HepG2 (cell line): ENCODE measurements at regions not wholly inside any gene's neighbourhood (a gene's known extent, or its start where the extent isn't known, plus 50 kb on each side); places are given as distances from the start of the nearest gene placed in this dataset.

Source experiments
- ATAC-seq: fragments of 200-7000 bp; cut with Tn5 transposase; 3 replicates; pipeline ENCODE4 v1.9.1; 2020; ENCODE audit warnings: mild to moderate bottlenecking, moderate library complexity
- BruUV-seq: library from RNA; stranded (reverse); fragments of 400-500 nt; replicated peaks from 2 replicates; lab custom pipeline; 2021; lab: Mats Ljungman, UMichigan
- CTCF ChIA-PET: fragments of 300-600 bp; formaldehyde crosslinking; extraction: SDS; loops from one replicate; lab custom pipeline; 2021; ENCODE audit warnings: low total read pairs, inconsistent platforms, low intra/inter-chr PET ratio; lab: Yijun Ruan, JAX
- POLR2A ChIA-PET: fragments of 350-600 bp; sonication (Branson Sonifier 250); formaldehyde crosslinking; loops from one replicate; lab custom pipeline; 2020; ENCODE audit warnings: antibody characterized with exemption, inconsistent platforms; lab: Yijun Ruan, JAX
- DNase-seq: peaks from one replicate; pipeline ENCODE4 v3.0.0-alpha.2; 2015; ENCODE audit warnings: low spot score
- FAIRE-seq: peaks from 3 replicates; lab custom pipeline; 2011; peaks lifted over from hg19 to GRCh38; lab: Jason Lieb, UNC
- H2AFZ ChIP-seq: one replicate; pipeline ENCODE4 v1.6.1; 2011; ENCODE audit warnings: low read length, inconsistent platforms
- H3K27ac ChIP-seq: fragments of 300-600 bp; 3 replicates; pipeline ENCODE4 v1.8.0; 2011; ENCODE audit warnings: mixed run types, mild to moderate bottlenecking, mixed read lengths, low read length, inconsistent platforms; ENCODE audit not compliant: insufficient read depth; ENCODE audit errors: extremely low read length
- H3K27me3 ChIP-seq, 2 experiments: fragments of 200-600 bp in 1 of 2; 2 replicates in 1 of 2; 3 replicates in 1 of 2; pipeline versions ENCODE4 v1.6.0 to v1.8.0; 2011; ENCODE audit warnings: low read length in 2 of 2, mild to moderate bottlenecking in 2 of 2, moderate library complexity in 2 of 2, inconsistent platforms in 1 of 2; ENCODE audit not compliant: insufficient read depth in 2 of 2, control insufficient read depth in 1 of 2
- H3K36me3 ChIP-seq, 2 experiments: fragments of 200-600 bp in 1 of 2; replicated peaks in 1 of 2; 2 replicates in 1 of 2; 3 replicates in 1 of 2; pipeline versions ENCODE4 v1.5.1 to v1.8.0; 2011; ENCODE audit warnings: low read length in 2 of 2, inconsistent platforms in 1 of 2; ENCODE audit not compliant: insufficient read depth in 2 of 2, control insufficient read depth in 1 of 2
- H3K4me1 ChIP-seq: 2 replicates; pipeline ENCODE4 v1.5.1; 2012; ENCODE audit warnings: low read length, inconsistent platforms; ENCODE audit not compliant: insufficient read depth
- H3K4me2 ChIP-seq: 2 replicates; pipeline ENCODE4 v1.6.0; 2011; ENCODE audit warnings: low read depth, low read length, inconsistent platforms
- H3K4me3 ChIP-seq, 3 experiments: fragments of 200-600 bp in 1 of 3; sonication (generic), shearing (Covaris generic) in 1 of 3; replicated peaks in 1 of 3; 2 replicates each; pipeline ENCODE4 v1.5.1; 2011 to 2016; ENCODE audit warnings: low read length in 3 of 3, inconsistent platforms in 2 of 3, low read depth in 2 of 3, mild to moderate bottlenecking in 2 of 3, control low read depth in 1 of 3, mixed read lengths in 1 of 3; ENCODE audit not compliant: insufficient read depth in 1 of 3
- H3K79me2 ChIP-seq: one replicate; pipeline ENCODE4 v1.6.1; 2011; ENCODE audit warnings: low read length, inconsistent platforms; ENCODE audit not compliant: insufficient read depth
- H3K9ac ChIP-seq: 2 replicates; pipeline ENCODE4 v1.6.0; 2011; ENCODE audit warnings: mild to moderate bottlenecking, low read depth, low read length, inconsistent platforms; ENCODE audit not compliant: insufficient read depth
- H3K9me3 ChIP-seq: 2 replicates; pipeline ENCODE4 v1.5.1; 2012; ENCODE audit warnings: mild to moderate bottlenecking, low read length
- H4K20me1 ChIP-seq: 2 replicates; pipeline ENCODE4 v1.6.0; 2011; ENCODE audit warnings: inconsistent platforms, mild to moderate bottlenecking, low read length, moderate library complexity; ENCODE audit not compliant: insufficient read depth
- ATF1 ChIP-seq: IDR thresholded peaks from 2 replicates; pipeline ENCODE4 v1.6.1; 2016; ENCODE audit warnings: mild to moderate bottlenecking, control low read depth
- ATM ChIP-seq: fragments of 450-650 bp; IDR thresholded peaks from 2 replicates; pipeline ENCODE4 v1.7.1; 2017; ENCODE audit warnings: mild to moderate bottlenecking, borderline replicate concordance
- DMTF1 ChIP-seq: sonication (generic); formaldehyde crosslinking; IDR thresholded peaks from 2 replicates; pipeline ENCODE4 v1.4.0; 2020; ENCODE audit warnings: mild to moderate bottlenecking, missing genetic modification reagents
- FOXK2 ChIP-seq: fragments of 450-650 bp; IDR thresholded peaks from 2 replicates; pipeline ENCODE4 v1.6.1; 2016
- HES4 ChIP-seq: sonication (generic); formaldehyde crosslinking; IDR thresholded peaks from 2 replicates; pipeline ENCODE4 v1.9.0; 2021; ENCODE audit warnings: mild to moderate bottlenecking, missing genetic modification reagents, borderline replicate concordance
- IKZF1 ChIP-seq: fragments of 450-650 bp; IDR thresholded peaks from 2 replicates; pipeline ENCODE4 v1.7.1; 2016
- MED8 ChIP-seq: sonication (generic); formaldehyde crosslinking; IDR thresholded peaks from 2 replicates; pipeline ENCODE4 v1.8.1; 2023; ENCODE audit warnings: mild to moderate bottlenecking, missing genetic modification reagents; ENCODE audit not compliant: insufficient replicate concordance
- MYPOP ChIP-seq: sonication (generic); formaldehyde crosslinking; IDR thresholded peaks from 2 replicates; pipeline ENCODE4 v1.8.1; 2023; ENCODE audit warnings: mild to moderate bottlenecking, moderate library complexity, missing genetic modification reagents
- RXRB ChIP-seq: IDR thresholded peaks from 2 replicates; pipeline ENCODE4 v1.6.1; 2016; ENCODE audit warnings: borderline replicate concordance, missing genetic modification reagents, missing compliant biosample characterization
- STAT6 ChIP-seq: sonication (generic); formaldehyde crosslinking; IDR thresholded peaks from 2 replicates; pipeline ENCODE4 v1.4.0; 2020; ENCODE audit warnings: missing genetic modification reagents, mild to moderate bottlenecking, borderline replicate concordance
- U2AF2 ChIP-seq: fragments of 200-400 bp; formaldehyde crosslinking; IDR thresholded peaks from 2 replicates; pipeline ENCODE4 v1.6.1; 2017; ENCODE audit warnings: low read depth, mild to moderate bottlenecking, low read length
- ZBTB10 ChIP-seq: sonication (generic); formaldehyde crosslinking; IDR thresholded peaks from 2 replicates; pipeline ENCODE4 v1.4.0; 2020; ENCODE audit warnings: missing genetic modification reagents, borderline replicate concordance
- ZNF543 ChIP-seq: sonication (generic); formaldehyde crosslinking; IDR thresholded peaks from 2 replicates; pipeline ENCODE4 v1.4.0; 2020; ENCODE audit warnings: mild to moderate bottlenecking, missing genetic modification reagents
- ZNF576 ChIP-seq: sonication (generic); formaldehyde crosslinking; IDR thresholded peaks from 2 replicates; pipeline ENCODE4 v1.4.0; 2020; ENCODE audit warnings: mild to moderate bottlenecking, missing genetic modification reagents
- ZNF614 ChIP-seq: IDR thresholded peaks from 2 replicates; pipeline ENCODE4 v1.6.1; 2018; ENCODE audit warnings: missing biosample characterization, missing genetic modification reagents, inconsistent platforms, borderline replicate concordance
- ZNF629 ChIP-seq: sonication (generic); formaldehyde crosslinking; conservative IDR thresholded peaks from 2 replicates; pipeline ENCODE4 v1.5.0; 2020; ENCODE audit warnings: missing genetic modification reagents
- ZNF7 ChIP-seq: IDR thresholded peaks from 2 replicates; pipeline ENCODE4 v1.6.1; 2016; ENCODE audit warnings: missing biosample characterization, missing genetic modification reagents
- WGBS: methylation state at CpG from one replicate; pipeline ENCODE4 v1.1.6; 2017; ENCODE audit warnings: low lambda C conversion rate; 5-methylcytosine and 5-hydroxymethylcytosine counted together
- in situ Hi-C: cut with HindIII; loops from 2 replicates; pipeline ENCODE4 v1.10.0; 2017; ENCODE audit warnings: low pct_unique_long_range_greater_than_20kb; ENCODE audit not compliant: extremely low pct_ligation_motif_present
- intact Hi-C: fragments of 100-400 bp; cut with micrococcal nuclease; formaldehyde crosslinking; loops from one replicate; pipeline ENCODE4 v1.10.0; 2022; ENCODE audit not compliant: unreplicated experiment

GRCh38 chr16:86828202-86828601 lies 249.9 kb downstream of the FOXL1 start (continued):
- TF ChIP-seq ATM (no peak), ZNF629 (CRISPR knock-in tag) (no peak), ZBTB10 (no peak), MYPOP (no peak), ZNF614 (no peak), U2AF2 (no peak), ZNF7 (CRISPR knock-in tag) (no peak), IKZF1 (no peak)

- no peak for ATAC-seq
- Histone ChIP-seq H3K27ac (no peak overlapping the region), H3K4me3 (no peak overlapping the region), H4K20me1 (no peaks in the 10 kb centered on the region; the same call in 1 of the 2 replicates), H3K36me3 (no peaks in the 10 kb centered on the region), H3K79me2 (no peaks in the 10 kb centered on the region), H3K4me1 (no peaks in the 10 kb centered on the region), H3K9ac (no peak overlapping the region), H2AFZ (no peak overlapping the region), H3K4me2 (no peak overlapping the region), H3K9me3 (no peaks in the 10 kb centered on the region), H3K27me3 (peaks cover 3 to 53% of the 10 kb centered on the region in 2 experiments; a peak in 4 of 5 replicates)
- DNase-seq, result no peak
- POLR2A ChIA-PET, result no interaction called here
- CTCF ChIA-PET, result no interaction called here
- no TSS peak for BruUV-seq
- in situ Hi-C loops (no loop called here), intact Hi-C loops (no loop called here)
- FAIRE-seq, result no peak
- WGBS, result 38% methylated on average over 11 of the region's 11 CpGs
- TF ChIP-seq ZNF576 (CRISPR knock-in tag) (no peak), DMTF1 (CRISPR knock-in tag) (no peak), HES4 (CRISPR knock-in tag) (no peak), STAT6 (CRISPR knock-in tag) (no peak), ATF1 (CRISPR knock-in tag) (no peak), RXRB (CRISPR knock-in tag) (no peak), ZNF543 (no peak), FOXK2 (no peak), MED8 (CRISPR knock-in tag) (no peak)
These were observed 250.3 kb downstream of the FOXL1 start for GRCh38 chr16:86828653-86829052.
